DOHH2 (cell line): ENCODE measurements at regions not wholly inside any gene's neighbourhood (a gene's known extent, or its start where the extent isn't known, plus 50 kb on each side); places are given as distances from the start of the nearest gene placed in this dataset.

Experiments
- H3F3A ChIP-seq: fragments of 200-600 bp; sonication (generic), shearing (Covaris generic); 2 replicates; pipeline ENCODE4 v1.6.0; 2016; ENCODE audit warnings: antibody characterized with exemption, mild to moderate bottlenecking; ENCODE audit not compliant: control insufficient read depth, insufficient read depth
- H3K27ac ChIP-seq: fragments of 200-600 bp; sonication (generic); 2 replicates; pipeline ENCODE4 v1.5.1; 2014; ENCODE audit warnings: low read depth, mild to moderate bottlenecking, low read length, moderate library complexity
- H3K27me3 ChIP-seq: fragments of 200-600 bp; sonication (generic); 2 replicates; pipeline ENCODE4 v1.6.1; 2014; ENCODE audit warnings: mild to moderate bottlenecking, low read length, mixed read lengths; ENCODE audit not compliant: control insufficient read depth
- H3K36me3 ChIP-seq: fragments of 200-600 bp; sonication (generic); 2 replicates; pipeline ENCODE4 v1.6.1; 2014; ENCODE audit warnings: mild to moderate bottlenecking, low read length, moderate library complexity, mixed read lengths; ENCODE audit not compliant: control insufficient read depth
- H3K4me1 ChIP-seq: fragments of 200-600 bp; sonication (generic); 2 replicates; pipeline ENCODE4 v1.6.1; 2014; ENCODE audit warnings: mild to moderate bottlenecking, low read length, mixed read lengths; ENCODE audit not compliant: control insufficient read depth
- H3K4me2 ChIP-seq: fragments of 200-600 bp; sonication (generic); 2 replicates; pipeline ENCODE4 v1.6.0; 2014; ENCODE audit warnings: mild to moderate bottlenecking, low read length, moderate library complexity
- H3K4me3 ChIP-seq: fragments of 200-600 bp; sonication (generic); 2 replicates; pipeline ENCODE4 v1.5.1; 2014; ENCODE audit warnings: mild to moderate bottlenecking, low read length, mixed read lengths
- H3K79me2 ChIP-seq: fragments of 200-600 bp; sonication (generic); 2 replicates; pipeline ENCODE4 v1.6.1; 2014; ENCODE audit warnings: mild to moderate bottlenecking, low read length, mixed read lengths; ENCODE audit not compliant: control insufficient read depth
- H3K9me2 ChIP-seq: fragments of 200-600 bp; sonication (generic); replicated peaks from 2 replicates; pipeline ENCODE4 v1.6.1; 2014; ENCODE audit warnings: mild to moderate bottlenecking, low read length, mixed read lengths; ENCODE audit not compliant: control insufficient read depth
- H3K9me3 ChIP-seq: fragments of 200-600 bp; sonication (generic); 2 replicates; pipeline ENCODE4 v1.6.1; 2014; ENCODE audit warnings: antibody characterized with exemption, low read length, mixed read lengths; ENCODE audit not compliant: control insufficient read depth, insufficient read depth
- H4K20me1 ChIP-seq: fragments of 200-600 bp; sonication (generic); 2 replicates; pipeline ENCODE4 v1.6.0; 2014; ENCODE audit warnings: low read depth, mild to moderate bottlenecking, antibody characterized with exemption, low read length, moderate library complexity; ENCODE audit not compliant: control insufficient read depth, insufficient read depth
- CTCF ChIP-seq: fragments of 200-600 bp; sonication (generic); IDR thresholded peaks from one replicate; pipeline ENCODE4 v1.5.1; 2014; ENCODE audit warnings: antibody characterized with exemption, mild to moderate bottlenecking, low read depth, low read length; ENCODE audit not compliant: poor library complexity, severe bottlenecking
- EZH2phosphoT487 ChIP-seq: fragments of 200-600 bp; sonication (generic); IDR thresholded peaks from 2 replicates; pipeline ENCODE4 v1.6.1; 2017; ENCODE audit warnings: borderline replicate concordance, mild to moderate bottlenecking, antibody characterized with exemption, low read length, moderate library complexity, mixed read lengths

- no peaks in the 10 kb centered on the region for H3K9me3 ChIP-seq
- no peak overlapping the region for H3K27ac ChIP-seq
- no peaks in the 10 kb centered on the region for H3K9me2 ChIP-seq
- H3K4me2 ChIP-seq = no peak overlapping the region
- TF ChIP-seq EZH2phosphoT487 (no peak), CTCF (no peak)
- H3K4me3 ChIP-seq = no peak overlapping the region
- H3K4me1 ChIP-seq = no peaks in the 10 kb centered on the region
- no peaks in the 10 kb centered on the region for H4K20me1 ChIP-seq
- H3K79me2 ChIP-seq = no peaks in the 10 kb centered on the region
- H3K27me3 ChIP-seq = no peaks in the 10 kb centered on the region
- no peaks in the 10 kb centered on the region for H3K36me3 ChIP-seq
- H3F3A ChIP-seq = no peaks in the 10 kb centered on the region
Measured at GRCh38 chr13:22077205-22077683, 406.4 kb downstream of the FGF9 start.

- no peaks in the 10 kb centered on the region for H3K9me3 ChIP-seq
- H3K36me3 ChIP-seq = no peaks in the 10 kb centered on the region
- H3K27ac ChIP-seq = no peak overlapping the region
- H3K27me3 ChIP-seq = no peaks in the 10 kb centered on the region
- no peak overlapping the region for H3K4me2 ChIP-seq
- H3K9me2 ChIP-seq = no peaks in the 10 kb centered on the region
- no peaks in the 10 kb centered on the region for H3K79me2 ChIP-seq
- no peaks in the 10 kb centered on the region for H3F3A ChIP-seq
- TF ChIP-seq EZH2phosphoT487 = no peak
- no peak for TF ChIP-seq CTCF
- H3K4me1 ChIP-seq = no peaks in the 10 kb centered on the region
- no peaks in the 10 kb centered on the region for H4K20me1 ChIP-seq
- no peak overlapping the region for H3K4me3 ChIP-seq
Measured at GRCh38 chr13:22077764-22078163, 406.9 kb downstream of the FGF9 start.

- Histone ChIP-seq H3K79me2 (no peaks in the 10 kb centered on the region), H3K9me3 (no peaks in the 10 kb centered on the region), H3K36me3 (no peaks in the 10 kb centered on the region), H3K27me3 (no peaks in the 10 kb centered on the region), H3K4me1 (no peaks in the 10 kb centered on the region), H3K27ac (no peak overlapping the region), H3K4me3 (no peak overlapping the region), H3K9me2 (no peaks in the 10 kb centered on the region), H3K4me2 (no peak overlapping the region), H3F3A (no peaks in the 10 kb centered on the region), H4K20me1 (no peaks in the 10 kb centered on the region)
- TF ChIP-seq CTCF (no peak), EZH2phosphoT487 (no peak)
Measured at GRCh38 chr13:22079961-22080360, 409.1 kb downstream of the FGF9 start.

GRCh38 chr13:22080832-22081231 is 410.0 kb downstream of the FGF9 start:
- H3K27ac ChIP-seq = no peak overlapping the region
- no peaks in the 10 kb centered on the region for H3K36me3 ChIP-seq
- TF ChIP-seq CTCF = no peak
- TF ChIP-seq EZH2phosphoT487 = no peak
- H3K4me1 ChIP-seq = no peaks in the 10 kb centered on the region
- no peaks in the 10 kb centered on the region for H3K27me3 ChIP-seq
- H3K4me3 ChIP-seq = no peak overlapping the region
- no peak overlapping the region for H3K4me2 ChIP-seq
- H3F3A ChIP-seq = no peaks in the 10 kb centered on the region
- no peaks in the 10 kb centered on the region for H4K20me1 ChIP-seq
- no peaks in the 10 kb centered on the region for H3K79me2 ChIP-seq
- H3K9me3 ChIP-seq = no peaks in the 10 kb centered on the region
- no peaks in the 10 kb centered on the region for H3K9me2 ChIP-seq
